Colonic mucosa (tissue), 4 donors: ENCODE measurements at regions not wholly inside any gene's neighbourhood (a gene's known extent, or its start where the extent isn't known, plus 50 kb on each side); places are given as distances from the start of the nearest gene placed in this dataset.

Source experiments
- DNase-seq: peaks from one replicate; pipeline ENCODE4 v3.0.0-alpha.2; 2020
- H3K27ac ChIP-seq: fragments of 200-600 bp; one replicate; pipeline ENCODE4 v1.8.0; 2021
- H3K27me3 ChIP-seq: fragments of 200-600 bp; one replicate; pipeline ENCODE4 v1.8.0; 2021
- H3K36me3 ChIP-seq: fragments of 200-600 bp; one replicate; pipeline ENCODE4 v1.8.0; 2021
- H3K4me1 ChIP-seq: fragments of 200-600 bp; one replicate; pipeline ENCODE4 v1.8.0; 2021; ENCODE audit warnings: mild to moderate bottlenecking
- H3K4me3 ChIP-seq: fragments of 200-600 bp; one replicate; pipeline ENCODE4 v1.8.0; 2021
- H3K9ac ChIP-seq, 2 donors: one replicate each; pipeline ENCODE4 v1.7.0; 2013; ENCODE audit warnings: control low read depth in 2 of 2, low read depth in 2 of 2, low read length in 2 of 2
- H3K9me3 ChIP-seq: fragments of 200-600 bp; one replicate; pipeline ENCODE4 v1.8.0; 2021
- intact Hi-C: fragments of 100-400 bp; cut with DNase I; formaldehyde crosslinking; loops from one replicate; pipeline ENCODE4 v1.14.1; 2022
- TF ChIP-seq, protein P1 (sequence below): fragments of 200-600 bp; IDR thresholded peaks from one replicate; pipeline ENCODE4 v1.8.0; 2022; ENCODE audit warnings: antibody characterized with exemption, mild to moderate bottlenecking
- donor health status: healthy.
- donor health status: DM: no; HTN: no; CAD: no.
- donor health status: DM: no; HTN: no; CAD: no.

DNA sequence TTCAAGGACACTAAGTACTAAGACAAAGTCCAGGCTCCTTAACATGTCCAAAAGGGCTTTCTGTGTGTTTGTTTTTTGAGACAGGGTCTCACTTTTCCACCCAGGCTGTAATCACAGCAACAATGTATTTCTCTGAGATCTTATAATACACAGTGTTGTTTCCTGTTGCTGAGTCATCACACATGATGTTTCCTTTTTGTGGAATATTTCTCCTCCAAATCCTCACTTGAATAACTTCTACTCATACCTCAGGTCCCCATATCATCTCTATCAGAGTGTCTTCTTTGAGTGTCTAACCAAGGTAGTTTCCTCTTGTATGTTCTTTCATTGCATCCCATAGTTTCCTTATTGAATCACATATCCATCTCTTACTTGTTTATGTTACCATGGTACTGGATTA lies 632.0 kb upstream of the PIK3C3 start:
- intact Hi-C loops = no loop called here
- H3K36me3 ChIP-seq = no peaks in the 10 kb centered on the region

DNA sequence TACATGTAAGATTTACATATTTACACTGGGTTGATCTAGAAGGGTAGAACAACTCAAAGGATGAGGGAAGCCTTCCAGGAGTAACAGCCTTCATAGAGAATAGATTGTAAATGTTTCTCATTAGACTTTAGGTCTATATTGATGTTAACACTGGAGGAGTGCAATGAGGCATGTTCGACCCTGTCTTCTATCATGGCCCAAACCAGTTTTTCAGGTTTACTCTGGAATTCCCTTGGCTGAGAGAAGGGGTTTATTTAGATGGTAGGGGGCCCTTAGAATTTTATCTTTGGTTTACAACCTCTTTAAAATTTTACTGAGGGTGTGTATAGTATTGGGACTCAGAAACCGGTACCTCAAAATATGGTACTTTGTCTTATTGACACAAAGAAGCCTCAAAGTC lies 634.9 kb upstream of the PIK3C3 start:
- Histone ChIP-seq H3K36me3 (no peaks in the 10 kb centered on the region), H3K4me1 (no peaks in the 10 kb centered on the region)
- intact Hi-C loops = no loop called here

More for the DNA sequence above, 632.0 kb upstream of the PIK3C3 start:
- Histone ChIP-seq H3K9me3 (no peaks in the 10 kb centered on the region), H3K27me3 (no peaks in the 10 kb centered on the region), H3K9ac (no peak overlapping the region), H3K27ac (no peak overlapping the region), H3K4me1 (no peaks in the 10 kb centered on the region), H3K4me3 (no peak overlapping the region)
- TF ChIP-seq, protein P1, sequence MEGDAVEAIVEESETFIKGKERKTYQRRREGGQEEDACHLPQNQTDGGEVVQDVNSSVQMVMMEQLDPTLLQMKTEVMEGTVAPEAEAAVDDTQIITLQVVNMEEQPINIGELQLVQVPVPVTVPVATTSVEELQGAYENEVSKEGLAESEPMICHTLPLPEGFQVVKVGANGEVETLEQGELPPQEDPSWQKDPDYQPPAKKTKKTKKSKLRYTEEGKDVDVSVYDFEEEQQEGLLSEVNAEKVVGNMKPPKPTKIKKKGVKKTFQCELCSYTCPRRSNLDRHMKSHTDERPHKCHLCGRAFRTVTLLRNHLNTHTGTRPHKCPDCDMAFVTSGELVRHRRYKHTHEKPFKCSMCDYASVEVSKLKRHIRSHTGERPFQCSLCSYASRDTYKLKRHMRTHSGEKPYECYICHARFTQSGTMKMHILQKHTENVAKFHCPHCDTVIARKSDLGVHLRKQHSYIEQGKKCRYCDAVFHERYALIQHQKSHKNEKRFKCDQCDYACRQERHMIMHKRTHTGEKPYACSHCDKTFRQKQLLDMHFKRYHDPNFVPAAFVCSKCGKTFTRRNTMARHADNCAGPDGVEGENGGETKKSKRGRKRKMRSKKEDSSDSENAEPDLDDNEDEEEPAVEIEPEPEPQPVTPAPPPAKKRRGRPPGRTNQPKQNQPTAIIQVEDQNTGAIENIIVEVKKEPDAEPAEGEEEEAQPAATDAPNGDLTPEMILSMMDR = no peak
- DNase-seq = no peak

DNA sequence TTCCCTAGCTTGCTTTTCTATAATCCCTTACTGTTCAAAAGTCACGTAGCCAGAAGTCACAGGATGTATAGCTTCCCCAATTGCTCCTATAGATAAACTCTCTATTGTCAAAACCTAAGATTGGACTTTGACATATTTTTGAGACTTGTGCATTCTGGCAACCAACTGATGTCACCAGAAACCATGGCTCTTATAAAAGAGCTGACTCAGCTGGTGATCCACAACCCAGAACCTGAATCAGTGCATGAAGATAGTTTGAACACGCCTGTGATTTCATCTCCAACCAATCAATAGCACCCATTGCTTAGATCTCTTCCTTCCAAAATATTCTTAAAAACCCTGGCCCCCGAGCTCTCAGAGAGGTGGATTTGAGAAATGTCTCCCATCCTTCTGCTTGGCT lies 639.9 kb upstream of the PIK3C3 start:
- no peak for DNase-seq
- H3K9me3 ChIP-seq = no peaks in the 10 kb centered on the region
- TF ChIP-seq, protein P1 = no peak
- intact Hi-C loops = no loop called here
- H3K27me3 ChIP-seq = no peaks in the 10 kb centered on the region
- H3K4me3 ChIP-seq = no peak overlapping the region
- H3K27ac ChIP-seq = no peak overlapping the region
- H3K36me3 ChIP-seq = no peaks in the 10 kb centered on the region
- no peaks in the 10 kb centered on the region for H3K4me1 ChIP-seq
- H3K9ac ChIP-seq = no peak overlapping the region

More for the DNA sequence above, 634.9 kb upstream of the PIK3C3 start:
- TF ChIP-seq, protein P1 = no peak
- Histone ChIP-seq H3K4me3 (no peak overlapping the region), H3K9me3 (no peaks in the 10 kb centered on the region), H3K27me3 (no peaks in the 10 kb centered on the region), H3K27ac (no peak overlapping the region), H3K9ac (no peak overlapping the region)
- no peak for DNase-seq

DNA sequence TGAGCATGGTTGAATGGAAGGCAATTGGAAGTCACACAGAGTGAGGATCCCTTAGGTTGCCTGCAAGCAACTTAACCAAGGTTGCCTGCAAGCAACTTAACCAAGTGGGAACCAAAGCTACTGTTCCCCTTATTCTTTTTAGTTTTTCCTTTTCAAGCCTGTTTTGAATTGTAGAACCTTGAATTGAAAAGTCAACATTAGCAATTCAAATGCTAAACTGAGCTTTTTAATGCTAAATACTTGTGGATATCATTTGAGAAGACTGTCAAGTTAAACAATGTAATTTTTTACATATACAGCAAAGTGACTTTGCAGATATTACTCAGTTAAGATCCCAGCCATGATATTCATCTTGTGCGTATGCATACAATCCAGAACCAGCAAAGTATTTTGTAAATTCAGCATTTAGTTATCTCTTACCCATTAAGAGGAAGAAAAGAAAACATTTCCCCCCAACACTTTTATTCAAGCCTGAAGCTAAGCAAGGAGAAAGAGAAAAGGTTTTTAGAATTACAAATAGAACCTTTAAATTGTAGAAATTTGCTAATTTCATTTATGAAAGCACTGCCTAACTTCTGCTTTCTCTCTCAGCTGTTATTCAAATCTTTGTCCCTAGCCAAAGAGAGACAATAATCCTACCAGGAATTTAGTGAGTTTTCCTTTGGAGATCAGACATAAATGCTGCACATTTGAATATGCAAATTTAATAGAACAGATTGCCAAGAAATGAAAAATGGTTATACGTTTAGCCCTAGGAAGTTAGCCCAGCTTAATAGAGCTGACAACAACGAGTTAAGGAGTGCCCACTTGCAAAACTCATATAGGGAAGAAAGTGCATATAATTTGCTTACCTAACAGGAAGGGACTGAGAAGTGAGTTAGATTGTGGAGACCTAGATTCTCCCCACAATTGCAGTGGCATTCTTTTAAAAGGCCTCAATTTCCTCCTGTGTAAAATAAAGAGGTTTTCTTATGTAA lies 643.2 kb upstream of the PIK3C3 start:
- no peaks in the 10 kb centered on the region for H3K4me1 ChIP-seq
- no peak overlapping the region for H3K9ac ChIP-seq
- intact Hi-C loops = no loop called here
- TF ChIP-seq, protein P1 = no peak
- H3K27me3 ChIP-seq = no peaks in the 10 kb centered on the region
- no peak overlapping the region for H3K27ac ChIP-seq
- H3K9me3 ChIP-seq = no peaks in the 10 kb centered on the region
- H3K36me3 ChIP-seq = no peaks in the 10 kb centered on the region
- no peak overlapping the region for H3K4me3 ChIP-seq
- no peak for DNase-seq

DNA sequence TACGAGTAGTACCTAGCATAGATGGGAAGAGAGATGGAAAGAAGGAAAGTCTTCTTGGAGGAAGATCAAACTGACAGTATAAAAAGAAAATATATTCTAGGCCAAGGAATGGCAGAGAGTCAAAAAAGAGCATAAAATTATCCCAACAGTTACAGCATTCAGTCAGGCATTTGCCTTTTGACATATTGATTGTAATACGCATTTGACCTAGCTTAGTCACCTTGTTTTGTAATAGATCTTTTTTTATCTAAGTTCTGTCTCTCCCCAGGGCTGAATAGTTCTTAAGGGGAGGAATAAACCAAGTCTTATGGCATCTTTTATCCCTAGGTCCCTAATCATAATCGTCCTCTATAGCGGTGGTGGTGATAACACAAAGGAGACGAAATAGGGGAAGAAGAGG lies 657.3 kb upstream of the PIK3C3 start:
- Histone ChIP-seq H3K27me3 (no peaks in the 10 kb centered on the region), H3K4me1 (no peaks in the 10 kb centered on the region), H3K27ac (no peak overlapping the region), H3K9me3 (no peaks in the 10 kb centered on the region), H3K36me3 (no peaks in the 10 kb centered on the region), H3K9ac (no peak overlapping the region), H3K4me3 (no peak overlapping the region)
- TF ChIP-seq, protein P1 = no peak
- DNase-seq = no peak
- intact Hi-C loops = no loop called here
